NCI-H146 treated with DMSO at 0.1 percent for 48 hours (cell line): ENCODE measurements at regions not wholly inside any gene's neighbourhood (a gene's known extent, or its start where the extent isn't known, plus 50 kb on each side); places are given as distances from the start of the nearest gene placed in this dataset.
"Not testable (repeated sequence)": the region's sequence is repeated elsewhere in the genome, so short reads cannot be mapped to it uniquely, and the experiment has no call there.

Experiments used
- DNase-seq: peaks from one replicate; lab custom pipeline; 2025; ENCODE audit not compliant: unreplicated experiment; lab: John Stamatoyannopoulos, UW

GRCh38 chr12:115377230-115377629 lies 693.3 kb upstream of the TBX3 start:
- no peak for DNase-seq

GRCh38 chr12:115375186-115375991 lies 691.4 kb upstream of the TBX3 start:
- DNase-seq = no peak

- DNase-seq = no peak
Measured at GRCh38 chr12:115374480-115375185, 690.7 kb upstream of the TBX3 start.

GRCh38 chr12:115371711-115372110 lies 687.7 kb upstream of the TBX3 start:
- no peak for DNase-seq

GRCh38 chr12:115370650-115371049 lies 686.7 kb upstream of the TBX3 start:
- DNase-seq = no peak

GRCh38 chr12:115370207-115370606 lies 686.2 kb upstream of the TBX3 start:
- no peak for DNase-seq

GRCh38 chr12:115366277-115366676 lies 682.3 kb upstream of the TBX3 start:
- DNase-seq = not testable (repeated sequence)

GRCh38 chr12:115365765-115366164 lies 681.8 kb upstream of the TBX3 start:
- DNase-seq = not testable (repeated sequence)

- no peak for DNase-seq
Measured at GRCh38 chr12:115364921-115365320, 680.9 kb upstream of the TBX3 start.

- no peak for DNase-seq
Measured at GRCh38 chr12:115362339-115362976, 678.5 kb upstream of the TBX3 start.

GRCh38 chr12:115357681-115358080 lies 673.7 kb upstream of the TBX3 start:
- DNase-seq = no peak

- DNase-seq = no peak
Measured at GRCh38 chr12:115355301-115355700, 671.3 kb upstream of the TBX3 start.

GRCh38 chr12:115354007-115354890 lies 670.3 kb upstream of the TBX3 start:
- no peak for DNase-seq

GRCh38 chr12:115353467-115353866 lies 669.5 kb upstream of the TBX3 start:
- no peak for DNase-seq

- no peak for DNase-seq
Measured at GRCh38 chr12:115351514-115352077, 667.6 kb upstream of the TBX3 start.

- DNase-seq = no peak
Measured at GRCh38 chr12:115349711-115350110, 665.7 kb upstream of the TBX3 start.

GRCh38 chr12:115348301-115348700 lies 664.3 kb upstream of the TBX3 start:
- DNase-seq = no peak

- DNase-seq = no peak
Measured at GRCh38 chr12:115343601-115344000, 659.6 kb upstream of the TBX3 start.

GRCh38 chr12:115343008-115343407 lies 659.0 kb upstream of the TBX3 start:
- no peak for DNase-seq

GRCh38 chr12:115341442-115341841 lies 657.5 kb upstream of the TBX3 start:
- no peak for DNase-seq
